SK-N-SH (cell line): ENCODE measurements at regions not wholly inside any gene's neighbourhood (a gene's known extent, or its start where the extent isn't known, plus 50 kb on each side); places are given as distances from the start of the nearest gene placed in this dataset.

Experiments
- CTCF ChIA-PET: fragments of 300-600, 350-600 bp; formaldehyde crosslinking; extraction: SDS; loops from one replicate; lab custom pipeline; 2021; lab: Yijun Ruan, JAX
- POLR2A ChIA-PET: fragments of 350-600 bp; sonication (Branson Sonifier 250); formaldehyde crosslinking; extraction: SDS; loops from one replicate; lab custom pipeline; 2020; ENCODE audit warnings: antibody characterized with exemption, inconsistent platforms; lab: Yijun Ruan, JAX
- DNase-seq: peaks from one replicate; pipeline ENCODE4 v3.0.0; 2012
- H2AFZ ChIP-seq: fragments of 200-600 bp; sonication (generic); 2 replicates; pipeline ENCODE4 v1.8.1; 2016; ENCODE audit warnings: antibody characterized with exemption, mild to moderate bottlenecking, low read depth
- H3F3A ChIP-seq: fragments of 200-600 bp; sonication (generic); replicated peaks from 2 replicates; pipeline ENCODE3; 2016; ENCODE audit warnings: antibody characterized with exemption, mild to moderate bottlenecking; ENCODE audit not compliant: insufficient read depth
- H3K27ac ChIP-seq, 2 experiments: fragments of 200-500 bp in 1 of 2; fragments of 200-600 bp in 1 of 2; sonication (Bioruptor generic) in 1 of 2; sonication (generic), shearing (Covaris generic) in 1 of 2; 2 replicates each; pipeline versions ENCODE4 v1.5.1 to v1.6.1; 2014 to 2016; ENCODE audit warnings: low read depth in 2 of 2, inconsistent platforms in 1 of 2, low read length in 1 of 2, mild to moderate bottlenecking in 1 of 2, mixed read lengths in 1 of 2
- H3K27me3 ChIP-seq: fragments of 200-600 bp; sonication (generic), shearing (Covaris generic); 2 replicates; pipeline ENCODE4 v1.6.1; 2016; ENCODE audit warnings: mixed run types; ENCODE audit not compliant: insufficient read depth
- H3K36me3 ChIP-seq, 2 experiments: fragments of 200-500 bp in 1 of 2; fragments of 200-600 bp in 1 of 2; sonication (Bioruptor generic) in 1 of 2; sonication (generic) in 1 of 2; replicated peaks in 1 of 2; 2 replicates each; pipeline versions ENCODE3 to v1.5.1; 2014 to 2016; ENCODE audit warnings: low read length in 1 of 2, mild to moderate bottlenecking in 1 of 2; ENCODE audit not compliant: insufficient read depth in 2 of 2, control insufficient read depth in 1 of 2
- H3K4me1 ChIP-seq, 2 experiments: fragments of 200-500 bp in 1 of 2; fragments of 200-600 bp in 1 of 2; sonication (Bioruptor generic) in 1 of 2; sonication (generic), shearing (Covaris generic) in 1 of 2; 2 replicates each; pipeline versions ENCODE4 v1.5.1 to v1.6.1; 2014 to 2016; ENCODE audit warnings: low read depth in 1 of 2, low read length in 1 of 2, mixed run types in 1 of 2; ENCODE audit not compliant: insufficient read depth in 2 of 2, control insufficient read depth in 1 of 2
- H3K4me2 ChIP-seq: fragments of 200-600 bp; sonication (generic), shearing (Covaris generic); 2 replicates; pipeline ENCODE4 v1.6.1; 2017; ENCODE audit warnings: mixed run types
- H3K4me3 ChIP-seq, 2 experiments: fragments of 200-500 bp in 1 of 2; fragments of 200-600 bp in 1 of 2; sonication (Bioruptor generic) in 1 of 2; sonication (generic), shearing (Covaris generic) in 1 of 2; 2 replicates each; pipeline versions ENCODE4 v1.5.1 to v1.8.1; 2014 to 2016; ENCODE audit warnings: low read depth in 2 of 2, inconsistent platforms in 1 of 2, low read length in 1 of 2, mild to moderate bottlenecking in 1 of 2, mixed read lengths in 1 of 2, moderate library complexity in 1 of 2
- H3K79me2 ChIP-seq: fragments of 200-600 bp; sonication (generic); 2 replicates; pipeline ENCODE4 v1.8.1; 2017; ENCODE audit warnings: mild to moderate bottlenecking; ENCODE audit not compliant: insufficient read depth
- H3K9ac ChIP-seq: fragments of 200-600 bp; sonication (generic); 2 replicates; pipeline ENCODE4 v1.6.1; 2017; ENCODE audit warnings: mixed run types
- H3K9me2 ChIP-seq: fragments of 200-600 bp; sonication (generic); 2 replicates; pipeline ENCODE4 v1.6.1; 2017; ENCODE audit warnings: mixed run types
- H3K9me3 ChIP-seq: fragments of 200-600 bp; sonication (generic); 2 replicates; pipeline ENCODE4 v1.6.1; 2017; ENCODE audit warnings: mixed run types, mild to moderate bottlenecking, moderate library complexity
- H4K20me1 ChIP-seq: fragments of 200-600 bp; sonication (generic); 2 replicates; pipeline ENCODE4 v1.6.1; 2017; ENCODE audit warnings: mild to moderate bottlenecking, mixed run types; ENCODE audit not compliant: insufficient read depth
- CTCF ChIP-seq: fragments of 200-600 bp; sonication (generic); IDR thresholded peaks from 2 replicates; pipeline ENCODE4 v1.6.1; 2017; ENCODE audit warnings: antibody characterized with exemption, mild to moderate bottlenecking, moderate library complexity
- EP300 ChIP-seq, 2 experiments: IDR thresholded peaks; 2 replicates each; pipeline versions ENCODE4 v1.4.0 to v1.6.1; 2012; ENCODE audit warnings: borderline replicate concordance in 1 of 2, low read depth in 1 of 2, low read length in 1 of 2
- FOXJ3 ChIP-seq: sonication (generic); formaldehyde crosslinking; IDR thresholded peaks from 2 replicates; pipeline ENCODE4 v1.5.1; 2020; ENCODE audit warnings: mild to moderate bottlenecking, missing genetic modification reagents
- GATA2 ChIP-seq: sonication (generic); formaldehyde crosslinking; IDR thresholded peaks from 2 replicates; pipeline ENCODE4 v1.5.0; 2020; ENCODE audit warnings: mild to moderate bottlenecking, missing genetic modification reagents
- MXI1 ChIP-seq: IDR thresholded peaks from 2 replicates; pipeline ENCODE4 v1.6.1; 2012; ENCODE audit warnings: mild to moderate bottlenecking, low read depth, low read length, improper control_type of control experiment
- RCOR1 ChIP-seq: fragments of 150-350 bp; IDR thresholded peaks from 2 replicates; pipeline ENCODE4 v1.6.1; 2017; ENCODE audit warnings: antibody characterized with exemption, low read length
- REST ChIP-seq: IDR thresholded peaks from 2 replicates; pipeline ENCODE4 v1.6.1; 2012; ENCODE audit warnings: mild to moderate bottlenecking, low read depth, low read length, moderate library complexity
- SIN3A ChIP-seq: IDR thresholded peaks from 2 replicates; pipeline ENCODE4 v1.6.1; 2012; ENCODE audit warnings: low read depth, mild to moderate bottlenecking, low read length, moderate library complexity, borderline replicate concordance
- TAF1 ChIP-seq: IDR thresholded peaks from 2 replicates; pipeline ENCODE4 v1.6.1; 2012; ENCODE audit warnings: low read depth, mild to moderate bottlenecking, low read length, moderate library complexity, borderline replicate concordance
- USF2 ChIP-seq: fragments of 150-350 bp; IDR thresholded peaks from 2 replicates; pipeline ENCODE4 v1.6.1; 2017; ENCODE audit warnings: antibody characterized with exemption, low read length, low read depth, borderline replicate concordance
- ZBTB33 ChIP-seq: IDR thresholded peaks from 2 replicates; pipeline ENCODE4 v1.4.0; 2012; ENCODE audit warnings: low read depth, borderline replicate concordance
- WGBS: methylation state at CpG from one replicate; pipeline ENCODE4 v1.1.6; 2017; ENCODE audit warnings: low lambda C conversion rate; 5-methylcytosine and 5-hydroxymethylcytosine counted together

- Histone ChIP-seq H3K9me3 (no peaks in the 10 kb centered on the region), H3K9ac (no peak overlapping the region), H3K36me3 (no peaks in the 10 kb centered on the region), H3K27me3 (no peaks in the 10 kb centered on the region), H3K4me1 (peaks cover 0 to 8% of the 10 kb centered on the region in 2 experiments; a peak in 2 of 4 replicates), H3K9me2 (no peaks in the 10 kb centered on the region), H3K79me2 (no peaks in the 10 kb centered on the region), H3F3A (no peaks in the 10 kb centered on the region), H4K20me1 (no peaks in the 10 kb centered on the region), H3K27ac (no peak overlapping the region), H3K4me2 (no peak overlapping the region), H2AFZ (no peak overlapping the region), H3K4me3 (no peak overlapping the region)
- ChIA-PET POLR2A (no interaction called here), CTCF (interaction anchor here (1.9 kb wide), 1 partner anchor 12 kb away, joined by 5 read pairs; no protein-coding TSS in a partner anchor)
- 31% methylated on average over 2 of the region's 2 CpGs for WGBS
- DNase-seq, result no peak
- no peak for TF ChIP-seq RCOR1
- no peak for TF ChIP-seq TAF1
- TF ChIP-seq ZBTB33, result no peak
- peak in 1 of 2 experiments; percentile 24; a peak in 1 of 4 replicates for TF ChIP-seq EP300 (IDR thresholded peaks at IDR 0.05; ENCODE audit: borderline replicate concordance in 1 of 2, low read depth in 1 of 2, low read length in 1 of 2)
- no peak for TF ChIP-seq USF2
Observed at GRCh38 chr1:101444873-101445618, 208.2 kb downstream of the S1PR1 start.

GRCh38 chr1:101448018-101448417 is 211.2 kb downstream of the S1PR1 start:
- Histone ChIP-seq H3K9me2 (no peaks in the 10 kb centered on the region), H3K9me3 (no peaks in the 10 kb centered on the region), H3K4me1 (peaks cover 0 to 2% of the 10 kb centered on the region in 2 experiments; a peak in 1 of 4 replicates)
- TF ChIP-seq TAF1, result no peak
- TF ChIP-seq REST, result no peak
- TF ChIP-seq GATA2, result peak; percentile 69
- TF ChIP-seq CTCF, result no peak
- no peak for TF ChIP-seq MXI1
- no peak for TF ChIP-seq SIN3A
- peak; percentile 68; the same call in 1 of the 2 replicates for TF ChIP-seq RCOR1
- TF ChIP-seq EP300 (IDR thresholded peaks at IDR 0.05; ENCODE audit: borderline replicate concordance in 1 of 2, low read depth in 1 of 2, low read length in 1 of 2), result peak in 1 of 2 experiments; percentile 60; a peak in 1 of 4 replicates
- TF ChIP-seq FOXJ3 (CRISPR knock-in tag), result 0 out of 2 replicates have a peak, but pooled peaks have one; percentile 12
- TF ChIP-seq, all 33 proteins: peak for 4
- H3F3A ChIP-seq, result no peaks in the 10 kb centered on the region
- H4K20me1 ChIP-seq, result no peaks in the 10 kb centered on the region
- H3K4me2 ChIP-seq, result no peak overlapping the region
- DNase-seq, result peak; percentile 9
- H3K27ac ChIP-seq, result 0 out of 4 replicates have a peak overlapping the region, but pooled peaks of 1 of the 2 experiments have one; percentile 17
- H3K4me3 ChIP-seq, result no peak overlapping the region
- H3K79me2 ChIP-seq, result no peaks in the 10 kb centered on the region
- no peak overlapping the region for H2AFZ ChIP-seq
- no peaks in the 10 kb centered on the region for H3K36me3 ChIP-seq
- POLR2A ChIA-PET, result no interaction called here
- no peaks in the 10 kb centered on the region for H3K27me3 ChIP-seq
- CTCF ChIA-PET, result interaction anchor here (1.0 to 2.1 kb wide), 4 partner anchors 21 to 139 kb away, joined by 3 to 9 read pairs (median 4); no protein-coding TSS in a partner anchor
- no peak overlapping the region for H3K9ac ChIP-seq
